ENCODE measurements at regions not wholly inside any gene's neighbourhood (a gene's known extent, or its start where the extent isn't known, plus 50 kb on each side); places are given as distances from the start of the nearest gene placed in this dataset.

GRCh38 chr3:74049444-74049843 is 424.7 kb upstream of the PDZRN3 start:
- no peaks in the 10 kb centered on the region for H3K27me3 Mint-ChIP-seq
- DNase-seq (no peak), ATAC-seq (replicated peaks) (no peak)
- H3K4me1 Mint-ChIP-seq (ENCODE audit: low read depth in 2 of 2), result no peaks in the 10 kb centered on the region
- H3K27ac Mint-ChIP-seq, result no peak overlapping the region
- H3K9me3 Mint-ChIP-seq, result peaks cover 6 to 11% of the 10 kb centered on the region in 2 donors
- H3K4me3 Mint-ChIP-seq, result no peak overlapping the region
- H3K36me3 Mint-ChIP-seq (ENCODE audit: insufficient read depth), result no peaks in the 10 kb centered on the region

GRCh38 chr3:74048699-74049098 is 424.0 kb upstream of the PDZRN3 start:
- Mint-ChIP-seq H3K36me3 (ENCODE audit: insufficient read depth) (no peaks in the 10 kb centered on the region), H3K4me1 (ENCODE audit: low read depth in 2 of 2) (no peaks in the 10 kb centered on the region), H3K27me3 (no peaks in the 10 kb centered on the region), H3K27ac (no peak overlapping the region), H3K4me3 (no peak overlapping the region), H3K9me3 (peaks cover 6 to 11% of the 10 kb centered on the region in 2 donors)
- ATAC-seq (replicated peaks) (no peak), DNase-seq (no peak)

GRCh38 chr3:74045000-74045399 is 420.3 kb upstream of the PDZRN3 start:
- Mint-ChIP-seq H3K27me3 (no peaks in the 10 kb centered on the region), H3K4me3 (no peak overlapping the region), H3K27ac (no peak overlapping the region), H3K36me3 (ENCODE audit: insufficient read depth) (no peaks in the 10 kb centered on the region), H3K9me3 (peaks cover 9 to 13% of the 10 kb centered on the region in 2 donors), H3K4me1 (ENCODE audit: low read depth in 2 of 2) (no peaks in the 10 kb centered on the region)
- ATAC-seq (replicated peaks) (no peak), DNase-seq (no peak)

GRCh38 chr3:74041068-74041675 is 416.4 kb upstream of the PDZRN3 start:
- Mint-ChIP-seq H3K27ac (no peak overlapping the region), H3K4me1 (ENCODE audit: low read depth in 2 of 2) (no peaks in the 10 kb centered on the region), H3K4me3 (no peak overlapping the region), H3K27me3 (no peaks in the 10 kb centered on the region), H3K9me3 (peaks cover 7 to 21% of the 10 kb centered on the region in 2 donors), H3K36me3 (ENCODE audit: insufficient read depth) (no peaks in the 10 kb centered on the region)
- DNase-seq (no peak), ATAC-seq (replicated peaks) (no peak)

- no peak for DNase-seq
- Mint-ChIP-seq H3K4me3 (no peak overlapping the region), H3K9me3 (peaks cover 8 to 18% of the 10 kb centered on the region in 2 donors), H3K27ac (no peak overlapping the region), H3K4me1 (ENCODE audit: low read depth in 2 of 2) (no peaks in the 10 kb centered on the region), H3K27me3 (no peaks in the 10 kb centered on the region), H3K36me3 (ENCODE audit: insufficient read depth) (no peaks in the 10 kb centered on the region)
- ATAC-seq (replicated peaks), result no peak
Measured at GRCh38 chr3:74039105-74039504, 414.4 kb upstream of the PDZRN3 start.

GRCh38 chr3:74036568-74036967 is 411.8 kb upstream of the PDZRN3 start:
- no peak for ATAC-seq (replicated peaks)
- Mint-ChIP-seq H3K27ac (no peak overlapping the region), H3K4me1 (ENCODE audit: low read depth in 2 of 2) (no peaks in the 10 kb centered on the region), H3K4me3 (no peak overlapping the region), H3K36me3 (ENCODE audit: insufficient read depth) (peaks cover 2% of the 10 kb centered on the region), H3K27me3 (no peaks in the 10 kb centered on the region), H3K9me3 (peaks cover 11 to 18% of the 10 kb centered on the region in 2 donors)
- no peak for DNase-seq

GRCh38 chr3:74036102-74036501 is 411.4 kb upstream of the PDZRN3 start:
- Mint-ChIP-seq H3K4me3 (no peak overlapping the region), H3K27me3 (no peaks in the 10 kb centered on the region), H3K4me1 (ENCODE audit: low read depth in 2 of 2) (no peaks in the 10 kb centered on the region), H3K36me3 (ENCODE audit: insufficient read depth) (peaks cover 2% of the 10 kb centered on the region), H3K27ac (no peak overlapping the region), H3K9me3 (peaks cover 11 to 22% of the 10 kb centered on the region in 2 donors)
- DNase-seq, result no peak
- ATAC-seq (replicated peaks), result no peak

- no peak for ATAC-seq (replicated peaks)
- peaks cover 10 to 16% of the 10 kb centered on the region in 2 donors for H3K9me3 Mint-ChIP-seq
- no peak overlapping the region for H3K4me3 Mint-ChIP-seq
- H3K36me3 Mint-ChIP-seq (ENCODE audit: insufficient read depth), result peaks cover 2% of the 10 kb centered on the region
- no peaks in the 10 kb centered on the region for H3K27me3 Mint-ChIP-seq
- no peak overlapping the region for H3K27ac Mint-ChIP-seq
- DNase-seq, result no peak
- no peaks in the 10 kb centered on the region for H3K4me1 Mint-ChIP-seq (ENCODE audit: low read depth in 2 of 2)
Measured at GRCh38 chr3:74033806-74034205, 409.1 kb upstream of the PDZRN3 start.

GRCh38 chr3:74033381-74033780 is 408.6 kb upstream of the PDZRN3 start:
- Mint-ChIP-seq H3K27ac (no peak overlapping the region), H3K9me3 (peaks cover 9 to 19% of the 10 kb centered on the region in 2 donors), H3K36me3 (ENCODE audit: insufficient read depth) (peaks cover 2% of the 10 kb centered on the region), H3K27me3 (no peaks in the 10 kb centered on the region), H3K4me1 (ENCODE audit: low read depth in 2 of 2) (no peaks in the 10 kb centered on the region), H3K4me3 (no peak overlapping the region)
- no peak for ATAC-seq (replicated peaks)
- no peak for DNase-seq

GRCh38 chr3:74027121-74027520 is 402.4 kb upstream of the PDZRN3 start:
- Mint-ChIP-seq H3K4me1 (ENCODE audit: low read depth in 2 of 2) (no peaks in the 10 kb centered on the region), H3K36me3 (ENCODE audit: insufficient read depth) (no peaks in the 10 kb centered on the region), H3K9me3 (peaks cover 1 to 37% of the 10 kb centered on the region in 2 donors), H3K27ac (no peak overlapping the region), H3K4me3 (no peak overlapping the region), H3K27me3 (no peaks in the 10 kb centered on the region)
- ATAC-seq (replicated peaks), result no peak
- no peak for DNase-seq

GRCh38 chr3:74023395-74023794 is 398.7 kb upstream of the PDZRN3 start:
- no peak for ATAC-seq (replicated peaks)
- Mint-ChIP-seq H3K27ac (no peak overlapping the region), H3K27me3 (no peaks in the 10 kb centered on the region), H3K9me3 (peaks cover 4 to 44% of the 10 kb centered on the region in 2 donors), H3K4me1 (ENCODE audit: low read depth in 2 of 2) (no peaks in the 10 kb centered on the region), H3K36me3 (ENCODE audit: insufficient read depth) (no peaks in the 10 kb centered on the region), H3K4me3 (no peak overlapping the region)
- no peak for DNase-seq

GRCh38 chr3:74021449-74021848 is 396.7 kb upstream of the PDZRN3 start:
- H3K4me1 Mint-ChIP-seq (ENCODE audit: low read depth in 2 of 2), result no peaks in the 10 kb centered on the region
- no peak overlapping the region for H3K4me3 Mint-ChIP-seq
- H3K36me3 Mint-ChIP-seq (ENCODE audit: insufficient read depth), result no peaks in the 10 kb centered on the region
- H3K27me3 Mint-ChIP-seq, result no peaks in the 10 kb centered on the region
- no peak overlapping the region for H3K27ac Mint-ChIP-seq
- peaks cover 8 to 28% of the 10 kb centered on the region in 2 donors for H3K9me3 Mint-ChIP-seq
- DNase-seq (no peak), ATAC-seq (replicated peaks) (no peak)

- no peaks in the 10 kb centered on the region for H3K27me3 Mint-ChIP-seq
- H3K9me3 Mint-ChIP-seq, result peaks cover 0 to 11% of the 10 kb centered on the region in 2 donors
- H3K36me3 Mint-ChIP-seq (ENCODE audit: insufficient read depth), result no peaks in the 10 kb centered on the region
- H3K4me3 Mint-ChIP-seq, result no peak overlapping the region
- DNase-seq (no peak), ATAC-seq (replicated peaks) (no peak)
- no peaks in the 10 kb centered on the region for H3K4me1 Mint-ChIP-seq (ENCODE audit: low read depth in 2 of 2)
- H3K27ac Mint-ChIP-seq, result no peak overlapping the region
Measured at GRCh38 chr3:74009961-74010844, 385.5 kb upstream of the PDZRN3 start.

- no peak for ATAC-seq (replicated peaks)
- H3K9me3 Mint-ChIP-seq, result peaks cover 0 to 16% of the 10 kb centered on the region in 2 donors
Measured at GRCh38 chr3:74004386-74004785, 379.6 kb upstream of the PDZRN3 start.

More at GRCh38 chr3:74004386-74004785, 379.6 kb upstream of the PDZRN3 start:
- Mint-ChIP-seq H3K4me3 (no peak overlapping the region), H3K27me3 (no peaks in the 10 kb centered on the region), H3K4me1 (ENCODE audit: low read depth in 2 of 2) (no peaks in the 10 kb centered on the region), H3K36me3 (ENCODE audit: insufficient read depth) (no peaks in the 10 kb centered on the region), H3K27ac (no peak overlapping the region)
- no peak for DNase-seq

All from effector memory CD8-positive, alpha-beta T cell (primary cell).